Kidney epithelial cell (primary cell): ENCODE measurements at regions not wholly inside any gene's neighbourhood (a gene's known extent, or its start where the extent isn't known, plus 50 kb on each side); places are given as distances from the start of the nearest gene placed in this dataset.

Source experiments
- DNase-seq: peaks from one replicate; pipeline ENCODE4 v3.0.0-alpha.2; 2010; ENCODE audit warnings: low read depth
- H3K27me3 ChIP-seq: 2 replicates; pipeline ENCODE4 v1.6.0; 2011; ENCODE audit warnings: low read length; ENCODE audit not compliant: control insufficient read depth, insufficient read depth
- H3K36me3 ChIP-seq: 2 replicates; pipeline ENCODE4 v1.5.1; 2011; ENCODE audit warnings: low read length; ENCODE audit not compliant: control insufficient read depth, insufficient read depth
- H3K4me3 ChIP-seq: 2 replicates; pipeline ENCODE4 v1.5.1; 2011; ENCODE audit warnings: low read depth, mild to moderate bottlenecking, control low read depth, low read length
- CTCF ChIP-seq: IDR thresholded peaks from 2 replicates; pipeline ENCODE4 v1.5.1; 2011; ENCODE audit warnings: mild to moderate bottlenecking, moderate library complexity, low read length, control low read depth, inconsistent platforms; ENCODE audit not compliant: insufficient read depth, poor library complexity, severe bottlenecking

GRCh38 chr6:167659046-167659445 lies 167.7 kb upstream of the AFDN start:
- no peak overlapping the region for H3K4me3 ChIP-seq
- no peak for TF ChIP-seq CTCF
- no peaks in the 10 kb centered on the region for H3K36me3 ChIP-seq
- no peaks in the 10 kb centered on the region for H3K27me3 ChIP-seq
- no peak for DNase-seq

- TF ChIP-seq CTCF = no peak
- H3K27me3 ChIP-seq = peaks cover 2% of the 10 kb centered on the region
- no peak overlapping the region for H3K4me3 ChIP-seq
- no peaks in the 10 kb centered on the region for H3K36me3 ChIP-seq
- no peak for DNase-seq
These were observed 166.3 kb upstream of the AFDN start for GRCh38 chr6:167660424-167660823.

- H3K4me3 ChIP-seq = no peak overlapping the region
- no peak for TF ChIP-seq CTCF
- DNase-seq = peak; percentile 41
- H3K36me3 ChIP-seq = no peaks in the 10 kb centered on the region
- H3K27me3 ChIP-seq = peaks cover 7% of the 10 kb centered on the region
These were observed 165.7 kb upstream of the AFDN start for GRCh38 chr6:167660944-167661551.

GRCh38 chr6:167661552-167662044 lies 165.1 kb upstream of the AFDN start:
- no peak for DNase-seq
- Histone ChIP-seq H3K4me3 (no peak overlapping the region), H3K27me3 (peaks cover 10% of the 10 kb centered on the region), H3K36me3 (no peaks in the 10 kb centered on the region)
- no peak for TF ChIP-seq CTCF

- Histone ChIP-seq H3K27me3 (peaks cover 14% of the 10 kb centered on the region), H3K4me3 (no peak overlapping the region)
- no peak for TF ChIP-seq CTCF
These were observed 164.4 kb upstream of the AFDN start for GRCh38 chr6:167662075-167662880.

More at GRCh38 chr6:167662075-167662880, 164.4 kb upstream of the AFDN start:
- no peaks in the 10 kb centered on the region for H3K36me3 ChIP-seq
- DNase-seq = no peak
